Adipocyte (in vitro differentiated cells): ENCODE measurements at regions not wholly inside any gene's neighbourhood (a gene's known extent, or its start where the extent isn't known, plus 50 kb on each side); places are given as distances from the start of the nearest gene placed in this dataset.

ENCODE experiments used
- DNase-seq: peaks from one replicate; pipeline ENCODE4 v3.0.0-alpha.2; 2015; ENCODE audit warnings: low read depth
- H3K27me3 ChIP-seq: replicated peaks from 2 replicates; pipeline ENCODE4 v1.7.0; 2013; ENCODE audit warnings: mild to moderate bottlenecking, low read length, moderate library complexity; ENCODE audit not compliant: control insufficient read depth, insufficient read depth
- H3K36me3 ChIP-seq: 2 replicates; pipeline ENCODE4 v1.7.0; 2013; ENCODE audit warnings: low read length, mild to moderate bottlenecking, moderate library complexity; ENCODE audit not compliant: control insufficient read depth, insufficient read depth, severe bottlenecking
- H3K4me1 ChIP-seq: 2 replicates; pipeline ENCODE4 v1.7.0; 2013; ENCODE audit warnings: mild to moderate bottlenecking, low read length, moderate library complexity; ENCODE audit not compliant: control insufficient read depth, insufficient read depth
- H3K4me3 ChIP-seq: 2 replicates; pipeline ENCODE4 v1.7.0; 2013; ENCODE audit warnings: mild to moderate bottlenecking, low read length, moderate library complexity
- H3K9ac ChIP-seq: 2 replicates; pipeline ENCODE4 v1.7.0; 2013; ENCODE audit warnings: mild to moderate bottlenecking, low read length, moderate library complexity
- H3K9me3 ChIP-seq: 2 replicates; pipeline ENCODE4 v1.7.0; 2013; ENCODE audit warnings: mild to moderate bottlenecking, low read length, moderate library complexity; ENCODE audit not compliant: control insufficient read depth

DNA sequence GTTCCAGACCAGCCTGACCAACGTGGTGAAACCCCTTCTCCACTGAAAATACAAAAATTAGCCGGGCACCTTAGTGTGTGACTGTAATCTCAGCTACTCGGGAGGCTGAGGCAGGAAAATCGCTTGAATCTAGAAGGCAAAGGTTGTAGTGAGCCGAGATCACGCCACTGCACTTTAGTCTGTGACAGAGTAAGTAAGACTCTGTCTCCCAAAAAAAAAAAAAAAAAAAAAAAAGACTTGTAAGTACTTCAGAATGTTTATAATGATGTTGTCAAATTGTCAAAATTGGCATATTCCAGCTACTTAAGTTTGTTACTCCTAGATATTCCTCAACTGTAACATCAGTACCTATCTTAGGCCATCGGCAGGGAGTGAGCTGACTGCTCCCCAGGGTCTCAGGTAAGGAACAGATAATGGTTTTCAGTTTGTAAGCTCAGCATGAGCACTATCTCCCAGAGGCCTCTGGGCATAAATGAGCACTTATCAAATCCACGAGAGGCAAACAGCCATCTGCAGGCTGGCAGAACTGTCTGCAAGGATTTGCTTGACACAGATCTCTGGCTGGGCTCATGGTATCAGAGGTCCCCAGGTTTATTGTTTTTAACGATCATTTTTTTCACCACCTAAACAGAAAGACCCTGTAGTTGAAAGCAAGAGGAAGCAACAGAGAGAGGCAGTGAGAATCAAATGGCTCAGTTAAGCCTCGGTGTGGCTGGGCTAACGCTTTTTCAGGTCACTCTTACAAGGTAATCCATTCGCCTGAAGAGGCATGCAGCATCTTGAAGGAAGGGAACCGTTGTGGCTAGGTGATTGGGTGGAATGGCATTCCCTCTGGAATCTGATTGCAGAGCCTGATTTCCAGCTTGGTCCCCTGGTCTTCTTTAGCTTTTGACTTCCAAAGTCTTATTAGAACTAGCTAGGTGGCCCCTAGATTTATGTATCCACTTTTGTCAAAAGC, 115.9 kb downstream of the LY86 start:
- Histone ChIP-seq H3K36me3 (no peaks in the 10 kb centered on the region), H3K4me1 (peaks cover 22% of the 10 kb centered on the region), H3K27me3 (no peaks in the 10 kb centered on the region), H3K4me3 (no peak overlapping the region), H3K9me3 (no peaks in the 10 kb centered on the region), H3K9ac (no peak overlapping the region)
- DNase-seq, result no peak

- Histone ChIP-seq H3K4me1 (peaks cover 16% of the 10 kb centered on the region), H3K9ac (no peak overlapping the region), H3K4me3 (no peak overlapping the region), H3K27me3 (no peaks in the 10 kb centered on the region), H3K9me3 (no peaks in the 10 kb centered on the region), H3K36me3 (no peaks in the 10 kb centered on the region)
- DNase-seq, result no peak
Measured at GRCh38 chr6:6705061-6705425, 116.5 kb downstream of the LY86 start.

DNA sequence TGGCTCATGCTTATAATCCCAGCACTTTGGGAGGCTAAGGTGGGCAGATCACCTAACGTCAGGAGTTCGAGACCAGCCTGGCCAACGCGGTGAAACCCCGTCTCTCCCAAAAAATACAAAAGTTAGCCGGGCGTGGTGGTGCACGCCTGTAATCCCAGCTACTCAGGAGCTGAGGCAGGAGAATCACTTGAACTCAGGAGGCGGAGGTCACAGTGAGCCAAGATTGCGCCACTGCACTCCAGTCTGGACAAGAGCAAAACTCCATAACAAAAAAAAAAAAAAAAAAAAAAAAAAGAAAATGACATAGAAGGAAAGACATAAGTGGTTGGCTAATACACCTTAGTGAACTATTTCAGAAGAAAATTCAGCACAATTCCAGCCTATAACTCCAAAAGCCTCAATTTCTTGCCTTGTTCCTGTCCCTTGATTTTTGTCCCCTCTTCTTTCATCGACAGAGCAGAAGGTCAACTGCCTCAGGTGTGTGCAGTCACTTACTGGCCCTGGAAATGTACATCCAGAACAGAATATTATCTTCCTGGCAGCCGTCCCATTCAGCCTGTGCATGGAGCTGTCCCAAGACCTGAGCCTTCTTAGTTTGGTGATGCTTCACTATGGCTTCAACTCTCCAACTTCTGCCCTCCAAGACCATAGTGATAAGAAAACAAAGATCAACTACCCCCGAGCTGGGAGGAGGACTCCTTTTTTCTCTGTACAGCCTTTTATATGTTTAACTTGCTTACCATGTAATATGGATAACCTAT, 117.6 kb downstream of the LY86 start:
- Histone ChIP-seq H3K27me3 (no peaks in the 10 kb centered on the region), H3K4me1 (peaks cover 5% of the 10 kb centered on the region), H3K9ac (no peak overlapping the region), H3K4me3 (no peak overlapping the region), H3K9me3 (no peaks in the 10 kb centered on the region), H3K36me3 (no peaks in the 10 kb centered on the region)
- no peak for DNase-seq

GRCh38 chr6:6707143-6707542, 118.6 kb downstream of the LY86 start:
- H3K4me1 ChIP-seq, result peaks cover 5% of the 10 kb centered on the region
- H3K9ac ChIP-seq, result no peak overlapping the region
- no peaks in the 10 kb centered on the region for H3K27me3 ChIP-seq
- no peak for DNase-seq
- H3K4me3 ChIP-seq, result no peak overlapping the region
- no peaks in the 10 kb centered on the region for H3K36me3 ChIP-seq
- H3K9me3 ChIP-seq, result no peaks in the 10 kb centered on the region

GRCh38 chr6:6709106-6709505, 120.6 kb downstream of the LY86 start:
- no peaks in the 10 kb centered on the region for H3K27me3 ChIP-seq
- H3K4me1 ChIP-seq, result peaks cover 23% of the 10 kb centered on the region
- no peak overlapping the region for H3K4me3 ChIP-seq
- no peaks in the 10 kb centered on the region for H3K9me3 ChIP-seq
- H3K9ac ChIP-seq, result no peak overlapping the region
- no peaks in the 10 kb centered on the region for H3K36me3 ChIP-seq
- DNase-seq, result no peak

DNA sequence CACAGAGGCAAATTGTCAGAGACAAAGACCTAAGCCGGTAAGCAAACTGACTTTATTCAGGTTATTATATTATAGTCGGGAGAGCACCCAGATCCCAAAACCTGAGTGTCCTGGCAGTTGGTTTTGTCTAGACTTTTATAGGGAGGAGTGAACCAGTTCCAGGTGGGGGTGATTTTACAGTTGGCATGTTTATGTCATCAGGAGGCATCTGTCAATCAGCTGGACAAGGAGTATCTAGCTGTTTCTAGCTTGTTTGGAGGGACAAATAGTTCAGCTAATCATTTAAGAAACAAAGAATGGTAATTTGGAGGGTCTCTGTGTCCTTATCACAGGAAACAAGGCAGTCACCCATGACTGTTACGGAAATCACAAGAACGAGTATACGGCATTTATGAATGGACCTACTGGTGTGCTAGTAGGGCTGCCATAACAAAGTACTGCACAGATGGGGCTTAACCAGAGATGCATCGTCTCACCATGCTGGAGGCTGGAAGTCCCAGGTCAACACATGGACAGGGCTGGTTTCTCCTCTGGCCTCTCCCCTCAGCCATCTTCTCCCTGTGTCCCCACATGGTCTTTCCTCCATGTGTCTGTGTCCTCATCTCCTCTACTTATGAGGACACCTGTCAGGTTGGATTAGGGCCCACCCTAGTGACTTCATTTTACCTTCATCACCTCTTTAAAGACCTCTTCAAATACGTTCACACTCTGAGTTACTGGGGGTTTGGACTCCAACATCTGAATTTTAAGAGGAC, 122.7 kb downstream of the LY86 start:
- Histone ChIP-seq H3K27me3 (no peaks in the 10 kb centered on the region), H3K9me3 (no peaks in the 10 kb centered on the region), H3K9ac (no peak overlapping the region), H3K36me3 (no peaks in the 10 kb centered on the region), H3K4me1 (peaks cover 30% of the 10 kb centered on the region), H3K4me3 (no peak overlapping the region)
- no peak for DNase-seq

DNA sequence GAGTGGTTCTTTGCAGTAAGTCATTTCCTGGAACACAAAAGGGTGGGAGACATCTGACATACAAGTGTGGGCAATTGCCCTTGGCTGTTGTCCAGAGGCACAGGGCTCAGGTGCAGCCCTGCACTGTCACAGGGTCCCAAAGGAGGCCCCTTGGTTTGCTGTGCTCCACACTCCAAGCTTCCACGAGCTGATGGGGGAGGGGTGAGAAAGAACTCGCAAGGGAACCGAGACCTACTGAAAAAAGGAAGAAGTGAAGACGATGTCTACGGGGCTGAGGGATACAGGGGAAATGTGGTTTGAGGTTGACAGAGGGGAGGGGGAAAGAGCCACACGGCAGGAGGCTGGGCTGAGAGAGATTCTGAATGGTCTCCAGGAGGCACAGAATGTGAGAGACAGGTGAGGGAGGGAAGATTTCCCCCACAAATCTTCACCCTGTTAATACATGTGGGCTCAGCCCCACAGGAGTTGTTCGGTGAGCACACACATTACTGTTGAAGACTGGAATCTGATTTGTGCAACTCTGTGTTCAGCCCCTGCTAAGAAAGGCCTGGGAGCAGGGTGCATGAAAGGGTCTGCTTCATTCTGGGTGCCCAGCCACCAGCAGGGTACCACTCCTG, 123.4 kb downstream of the LY86 start:
- no peak for DNase-seq
- peaks cover 30% of the 10 kb centered on the region for H3K4me1 ChIP-seq
- no peaks in the 10 kb centered on the region for H3K36me3 ChIP-seq
- no peaks in the 10 kb centered on the region for H3K27me3 ChIP-seq
- peak overlapping the region; percentile 23 for H3K4me3 ChIP-seq
- H3K9me3 ChIP-seq, result no peaks in the 10 kb centered on the region
- H3K9ac ChIP-seq, result peak overlapping the region; percentile 18

DNA sequence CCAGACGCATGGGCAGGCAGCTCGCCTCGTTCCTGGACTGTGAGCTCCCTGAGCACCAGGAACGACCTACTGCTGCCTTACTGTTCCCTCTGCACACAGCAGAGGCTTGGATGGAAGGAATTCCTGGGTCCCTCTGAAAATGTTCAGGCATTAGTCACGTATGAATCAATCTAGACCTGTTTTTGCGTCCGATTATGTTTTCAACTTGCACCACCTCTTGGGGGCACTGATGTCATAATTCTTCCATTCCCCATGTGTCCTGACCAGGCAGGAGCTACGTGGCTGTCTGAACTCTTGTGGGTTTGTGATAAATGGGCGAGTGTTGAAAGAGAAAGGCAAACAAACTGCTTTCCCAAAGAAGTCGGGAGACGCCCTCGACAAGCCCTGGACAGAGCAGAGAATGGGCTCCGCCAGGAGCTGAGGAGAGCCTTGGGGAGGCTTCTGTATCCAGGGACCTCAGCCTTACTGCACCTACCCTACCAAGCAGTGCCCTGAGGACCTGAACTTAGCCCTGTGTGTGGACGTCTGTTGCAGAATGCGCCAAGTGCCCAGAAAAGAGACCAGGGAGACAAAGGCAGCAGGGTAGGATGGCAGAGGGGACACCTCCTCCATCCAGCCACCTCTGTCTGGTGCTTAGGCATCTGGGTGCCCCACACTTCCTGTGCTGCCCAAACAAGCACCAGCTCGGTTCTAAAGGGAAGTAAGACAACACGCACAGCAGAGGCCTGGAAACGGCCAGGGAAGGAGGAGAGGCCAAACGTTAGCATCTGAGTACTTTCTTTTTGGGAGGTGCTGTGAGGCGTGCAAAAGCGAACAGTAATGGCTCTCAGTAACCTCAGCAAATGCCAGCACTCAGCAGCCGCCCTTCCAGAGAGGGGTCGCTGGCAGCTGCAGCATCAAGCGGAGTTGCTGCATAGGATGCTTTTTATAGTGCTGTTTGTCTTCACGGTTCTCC, 124.2 kb downstream of the LY86 start:
- peak overlapping the region; percentile 55 for H3K4me3 ChIP-seq
- no peaks in the 10 kb centered on the region for H3K36me3 ChIP-seq
- H3K4me1 ChIP-seq, result peaks cover 30% of the 10 kb centered on the region
- H3K27me3 ChIP-seq, result no peaks in the 10 kb centered on the region
- peak overlapping the region; percentile 71 for H3K9ac ChIP-seq
- H3K9me3 ChIP-seq, result no peaks in the 10 kb centered on the region
- no peak for DNase-seq

DNA sequence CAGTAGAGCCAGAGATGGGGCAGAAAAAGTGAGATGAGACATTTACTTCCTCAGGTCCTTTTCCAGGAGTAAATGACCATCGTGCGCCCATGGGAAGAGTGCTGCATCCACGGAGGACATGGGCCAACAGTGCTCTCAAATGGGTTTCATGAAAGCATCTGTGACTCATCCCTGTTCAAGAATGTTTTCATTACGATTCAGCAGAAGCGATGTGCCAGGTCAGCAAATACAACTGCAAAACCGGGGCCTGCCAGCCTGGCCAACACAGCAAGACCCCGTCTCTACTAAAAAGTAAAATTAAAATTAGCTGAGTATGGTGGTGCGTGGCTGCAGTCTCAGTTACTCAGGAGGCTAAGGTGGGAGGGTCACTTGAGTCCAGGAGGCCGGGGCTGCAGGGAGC, 125.1 kb downstream of the LY86 start:
- Histone ChIP-seq H3K27me3 (no peaks in the 10 kb centered on the region), H3K9me3 (no peaks in the 10 kb centered on the region), H3K4me1 (peaks cover 33% of the 10 kb centered on the region), H3K4me3 (peak overlapping the region; percentile 55), H3K36me3 (no peaks in the 10 kb centered on the region), H3K9ac (peak overlapping the region; percentile 71)
- no peak for DNase-seq
